ENCODE measurements at regions not wholly inside any gene's neighbourhood (a gene's known extent, or its start where the extent isn't known, plus 50 kb on each side); places are given as distances from the start of the nearest gene placed in this dataset.

GRCh38 chr11:70668204-70669202 is 270.2 kb downstream of the CTTN start:
- TF ChIP-seq ZFP41 (CRISPR knock-in tag; IDR thresholded peaks at IDR 0.05; ENCODE audit: borderline replicate concordance) = no peak
- no peak for TF ChIP-seq TAF1 (CRISPR knock-in tag; IDR thresholded peaks at IDR 0.05)
- no peak for TF ChIP-seq ZNF407 (CRISPR knock-in tag; IDR thresholded peaks at IDR 0.05; ENCODE audit: not compliant biosample characterization)
